Retinal pigment epithelial cell (primary cell): ENCODE measurements at regions not wholly inside any gene's neighbourhood (a gene's known extent, or its start where the extent isn't known, plus 50 kb on each side); places are given as distances from the start of the nearest gene placed in this dataset.

ENCODE experiments used
- DNase-seq: peaks from one replicate; pipeline ENCODE4 v3.0.0-alpha.2; 2010; ENCODE audit warnings: low read depth
- H3K4me3 ChIP-seq: 2 replicates; pipeline ENCODE4 v1.5.1; 2011; ENCODE audit warnings: mild to moderate bottlenecking, low read length, control low read depth, moderate library complexity
- CTCF ChIP-seq: conservative IDR thresholded peaks from 2 replicates; pipeline ENCODE4 v1.5.1; 2011; ENCODE audit warnings: low read depth, low read length, control low read depth, inconsistent platforms

DNA sequence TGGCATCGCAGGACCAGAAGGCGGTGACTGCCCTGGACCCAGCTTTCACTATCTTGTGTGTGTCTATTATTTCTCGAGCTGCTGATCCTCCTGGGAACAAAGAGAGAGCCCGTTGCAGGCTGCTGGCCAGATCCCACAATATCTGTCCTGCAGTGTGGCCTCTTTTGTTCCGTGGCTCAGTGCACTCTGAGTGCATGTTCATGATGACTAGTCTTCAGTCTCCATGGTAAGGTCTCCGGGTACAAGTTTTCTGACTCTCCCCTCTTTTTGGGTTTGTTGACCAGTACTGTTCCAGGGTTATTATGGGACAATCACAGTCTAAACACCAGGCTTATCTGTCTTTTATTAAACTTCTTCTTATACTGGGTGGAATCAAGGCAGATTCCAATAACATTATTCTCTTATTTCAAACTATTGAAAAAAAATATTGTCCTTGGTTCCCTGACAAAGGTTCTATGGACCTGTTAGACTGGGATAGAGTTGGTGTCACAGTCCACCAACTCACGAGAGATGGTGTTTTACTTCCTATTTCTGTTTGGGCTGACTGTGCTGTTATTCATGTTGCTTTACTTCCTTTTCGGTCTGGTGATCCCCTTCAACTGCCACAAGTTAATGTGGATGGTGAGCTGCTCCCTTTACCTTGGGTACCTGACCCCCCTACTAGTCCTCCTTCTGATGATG, 192.9 kb upstream of the ALG10B start:
- no peak overlapping the region for H3K4me3 ChIP-seq
- no peak for DNase-seq
- no peak for TF ChIP-seq CTCF

DNA sequence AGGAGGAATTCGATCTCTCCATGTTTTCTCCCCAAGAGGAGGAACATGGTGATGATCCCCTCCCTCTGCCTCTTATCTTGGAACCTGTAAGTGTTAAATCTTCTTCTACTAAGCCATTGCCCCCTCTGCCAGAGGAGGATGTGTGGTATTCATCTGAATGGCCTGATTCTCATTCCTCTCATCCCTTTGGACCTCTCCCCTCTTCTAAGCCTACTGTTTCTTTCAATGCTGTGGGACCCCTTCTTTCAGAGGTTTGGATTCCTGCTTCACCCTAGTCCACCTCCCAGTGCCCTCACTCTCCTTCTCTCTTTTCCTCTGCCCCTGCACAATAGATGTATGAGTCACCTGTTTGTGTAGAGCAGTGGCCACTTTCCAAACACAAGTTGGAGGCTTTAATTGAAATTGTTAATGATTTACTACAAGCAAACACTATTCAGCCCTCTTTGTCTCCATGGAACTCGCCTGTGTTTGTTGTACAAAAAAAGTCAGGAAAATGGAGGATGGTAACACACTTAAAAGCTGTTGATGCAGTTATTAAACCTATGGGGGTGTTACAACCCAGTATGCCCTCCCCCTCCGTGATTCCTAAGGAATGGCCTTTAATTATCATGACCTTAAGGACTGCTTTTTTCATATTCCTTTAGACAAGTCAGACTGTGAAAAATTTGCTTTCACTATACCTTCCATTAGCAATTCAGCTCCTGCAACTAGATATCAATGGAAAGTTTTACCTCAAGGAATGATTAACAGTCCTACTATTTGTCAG, 192.1 kb upstream of the ALG10B start:
- DNase-seq, result no peak
- no peak for TF ChIP-seq CTCF
- no peak overlapping the region for H3K4me3 ChIP-seq

GRCh38 chr12:38132139-38132538, 184.4 kb upstream of the ALG10B start:
- TF ChIP-seq CTCF, result no peak
- DNase-seq, result no peak
- H3K4me3 ChIP-seq, result no peak overlapping the region

DNA sequence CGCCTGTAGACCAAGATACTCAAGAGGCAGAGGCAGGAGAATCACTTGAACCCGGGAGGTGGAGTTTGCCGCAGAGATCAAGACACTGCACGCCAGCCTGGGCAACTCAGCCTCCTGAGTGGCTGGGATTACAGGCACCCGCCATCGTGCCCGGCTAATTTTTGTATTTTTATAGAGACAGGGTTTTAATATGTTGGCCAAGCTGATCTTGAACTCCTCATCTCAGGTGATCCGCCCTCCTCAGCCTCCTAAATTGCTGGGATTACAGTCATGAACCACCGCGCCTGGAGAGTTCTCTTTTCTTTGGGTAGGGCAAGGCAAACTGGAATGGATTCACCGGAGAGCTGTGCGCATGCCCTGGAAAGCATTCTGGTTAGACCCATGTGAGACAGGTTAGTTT, 179.3 kb upstream of the ALG10B start:
- no peak for TF ChIP-seq CTCF
- no peak overlapping the region for H3K4me3 ChIP-seq
- DNase-seq, result no peak

DNA sequence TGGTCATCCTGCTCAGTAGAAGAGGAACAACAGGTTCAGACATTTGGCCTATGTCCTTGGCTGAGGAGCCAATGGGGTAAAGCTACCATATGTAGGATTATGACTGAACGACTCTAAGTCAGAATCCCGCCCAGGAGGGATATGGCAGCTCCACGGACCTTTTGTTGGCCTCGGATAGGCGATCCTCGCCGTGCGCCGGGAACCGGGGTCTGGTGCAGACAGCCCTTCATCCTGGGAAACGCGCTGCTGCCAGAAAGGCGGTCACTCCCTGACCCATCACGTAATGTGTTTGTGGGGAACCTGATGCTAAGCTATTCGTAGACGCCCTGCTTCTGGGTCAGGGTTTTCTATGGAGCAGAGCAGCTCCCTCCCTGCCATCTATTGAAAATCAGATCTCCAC, 178.9 kb upstream of the ALG10B start:
- no peak for TF ChIP-seq CTCF
- H3K4me3 ChIP-seq, result no peak overlapping the region
- no peak for DNase-seq

- peak; percentile 6 for DNase-seq
- no peak overlapping the region for H3K4me3 ChIP-seq
- TF ChIP-seq CTCF, result peak; percentile 89
Observed at GRCh38 chr12:38138225-38139221, 178.1 kb upstream of the ALG10B start.
